ENCODE measurements at regions not wholly inside any gene's neighbourhood (a gene's known extent, or its start where the extent isn't known, plus 50 kb on each side); places are given as distances from the start of the nearest gene placed in this dataset.

DNA sequence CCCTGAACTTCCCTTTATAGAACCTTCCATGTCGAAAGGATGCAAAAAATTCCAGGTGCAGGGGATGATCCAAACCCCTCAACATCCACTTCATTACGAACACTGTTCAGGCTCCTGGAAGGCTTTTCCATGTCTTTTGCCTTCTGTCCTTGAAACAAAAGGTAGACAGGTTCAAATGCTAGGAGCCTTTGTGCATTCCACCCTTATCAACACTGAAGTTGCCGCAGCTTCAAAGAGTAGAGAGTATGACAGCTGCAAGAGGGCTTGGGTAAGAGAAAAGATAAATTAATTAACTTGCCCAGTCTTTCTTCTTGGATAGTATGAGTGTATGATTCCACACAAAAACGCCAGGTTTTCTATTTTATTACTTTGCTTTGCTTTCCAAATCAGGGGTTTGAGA lies 269.1 kb upstream of the MSX2 start:
- TF ChIP-seq CTCF (IDR thresholded peaks at IDR 0.05), result no peak
- no peak for TF ChIP-seq POLR2A (IDR thresholded peaks at IDR 0.05)
- no peak for TF ChIP-seq EP300 (IDR thresholded peaks at IDR 0.05)

Data from tibial nerve (tissue), 4 donors.